Right lobe of liver (tissue), 6 donors: ENCODE measurements at regions not wholly inside any gene's neighbourhood (a gene's known extent, or its start where the extent isn't known, plus 50 kb on each side); places are given as distances from the start of the nearest gene placed in this dataset.
A peak's percentile ranks its signal among the peaks of the same experiment; 100 is the strongest.
"Not testable (repeated sequence)": the region's sequence is repeated elsewhere in the genome, so short reads cannot be mapped to it uniquely, and the experiment has no call there.

ENCODE experiments used
- ATAC-seq, 4 donors: fragments of 200-7000 bp; cut with Tn5 transposase; one replicate each; pipeline ENCODE4 v1.9.1; 2020; ENCODE audit warnings: mild to moderate bottlenecking in 4 of 4, moderate library complexity in 4 of 4
- DNase-seq, 3 donors: peaks; one replicate each; pipeline ENCODE4 v3.0.0-alpha.2; 2020
- H3K27ac ChIP-seq, 3 donors: fragments of 200-600 bp; one replicate each; pipeline ENCODE4 v1.8.0; 2022
- H3K27me3 ChIP-seq, 2 donors: fragments of 200-600 bp; one replicate each; pipeline ENCODE4 v1.8.0; 2022
- H3K36me3 ChIP-seq, 4 donors: fragments of 200-600 bp; sonication (generic) in 1 of 4; one replicate each; pipeline versions ENCODE4 v1.5.1 to v1.8.0; 2017 to 2022; ENCODE audit warnings: control low read depth in 1 of 4
- H3K4me1 ChIP-seq, 4 donors: fragments of 200-600 bp; sonication (generic) in 1 of 4; one replicate each; pipeline versions ENCODE4 v1.5.1 to v1.8.0; 2017 to 2022; ENCODE audit warnings: control low read depth in 1 of 4
- H3K4me3 ChIP-seq, 3 donors: fragments of 200-600 bp; one replicate each; pipeline ENCODE4 v1.8.0; 2022
- H3K9me3 ChIP-seq, 4 donors: fragments of 200-600 bp; sonication (generic) in 1 of 4; one replicate each; pipeline versions ENCODE4 v1.5.1 to v1.8.0; 2017 to 2022; ENCODE audit warnings: control low read depth in 1 of 4
- CTCF ChIP-seq, 4 donors: fragments of 200-600 bp in 3 of 4; fragments of 450-650 bp in 1 of 4; IDR thresholded peaks; one replicate each; pipeline versions ENCODE4 v1.5.1 to v1.8.0; 2016 to 2022; ENCODE audit warnings: antibody characterized with exemption in 4 of 4, mild to moderate bottlenecking in 2 of 4
- WGBS: methylation state at CpG from one replicate; pipeline ENCODE4 v1.1.6; 2018; ENCODE audit warnings: low coverage, low lambda C conversion rate; ENCODE audit not compliant: insufficient coverage; ENCODE audit errors: missing lambda C conversion rate; 5-methylcytosine and 5-hydroxymethylcytosine counted together
- intact Hi-C, 2 donors: fragments of 100-400 bp; cut with DNase I; formaldehyde crosslinking; loops; one replicate each; pipeline versions ENCODE4 v1.11.2 to v1.14.1; 2022
- donor health status: DM: no; HTN: yes; CAD: no.
- donor health status: DM: no; HTN: no; CAD: no.
- donor health status: DM: no; HTN: no; CAD: no.
- donor health status: DM: no; HTN: yes; CAD: no.
- donor health status: DM: no; HTN: yes; CAD: no.

GRCh38 chr4:8976466-8977128, 105.0 kb upstream of the HMX1 start:
- H3K36me3 ChIP-seq, DNase-seq, H3K4me3 ChIP-seq, H3K4me1 ChIP-seq, ATAC-seq, H3K9me3 ChIP-seq, H3K27me3 ChIP-seq, intact Hi-C loops, H3K27ac ChIP-seq: not testable (repeated sequence)
- 40% methylated on average over 3 of the region's 24 CpGs for WGBS

GRCh38 chr4:8972635-8973034, 101.0 kb upstream of the HMX1 start:
- intact Hi-C loops, result not testable (repeated sequence)
- WGBS, result 71% methylated on average over 7 of the region's 7 CpGs

GRCh38 chr4:8965896-8966295, 94.3 kb upstream of the HMX1 start:
- H3K27ac ChIP-seq, H3K27me3 ChIP-seq, H3K9me3 ChIP-seq, ATAC-seq, H3K36me3 ChIP-seq, DNase-seq, H3K4me1 ChIP-seq, intact Hi-C loops, H3K4me3 ChIP-seq: not testable (repeated sequence)
- WGBS, result 81% methylated on average over 7 of the region's 15 CpGs

More at GRCh38 chr4:8972635-8973034, 101.0 kb upstream of the HMX1 start:
- H3K4me1 ChIP-seq, DNase-seq, H3K9me3 ChIP-seq, H3K4me3 ChIP-seq, H3K27ac ChIP-seq, ATAC-seq, H3K36me3 ChIP-seq, H3K27me3 ChIP-seq: not testable (repeated sequence)

GRCh38 chr4:8964201-8964788, 92.7 kb upstream of the HMX1 start:
- H3K4me1 ChIP-seq, intact Hi-C loops, H3K27me3 ChIP-seq, H3K27ac ChIP-seq, H3K4me3 ChIP-seq, DNase-seq, H3K9me3 ChIP-seq, H3K36me3 ChIP-seq: not testable (repeated sequence)
- WGBS, result 26% methylated on average over 6 of the region's 40 CpGs
- ATAC-seq, result peak in 1 of 4 donors; percentile 51

- H3K36me3 ChIP-seq, ATAC-seq, H3K27me3 ChIP-seq, H3K4me1 ChIP-seq, H3K9me3 ChIP-seq, H3K27ac ChIP-seq, H3K4me3 ChIP-seq, DNase-seq, intact Hi-C loops: not testable (repeated sequence)
- WGBS, result 3% methylated on average over 13 of the region's 41 CpGs
Measured at GRCh38 chr4:8963533-8963932, 91.9 kb upstream of the HMX1 start.

GRCh38 chr4:8961343-8961742, 89.7 kb upstream of the HMX1 start:
- H3K4me3 ChIP-seq, H3K36me3 ChIP-seq, intact Hi-C loops, H3K4me1 ChIP-seq, H3K9me3 ChIP-seq, H3K27me3 ChIP-seq, H3K27ac ChIP-seq, ATAC-seq: not testable (repeated sequence)
- 3% methylated on average over 5 of the region's 11 CpGs for WGBS
- peak; percentile 63 to 76 (median 65) for DNase-seq
- peak; percentile 27 to 56 (median 39) for TF ChIP-seq CTCF (IDR thresholded peaks at IDR 0.05)

GRCh38 chr4:8959471-8959870, 87.8 kb upstream of the HMX1 start:
- H3K27ac ChIP-seq, DNase-seq, H3K9me3 ChIP-seq, ATAC-seq, H3K27me3 ChIP-seq, H3K4me1 ChIP-seq, H3K36me3 ChIP-seq, H3K4me3 ChIP-seq: not testable (repeated sequence)
- intact Hi-C loops, result loop anchor here in 1 of 2 donors (5.0 kb wide), 1 partner anchor 528 kb away; no protein-coding TSS in a partner anchor
- no CpG with 5 or more reads among the region's 18 CpGs for WGBS

- H3K9me3 ChIP-seq, H3K27me3 ChIP-seq, ATAC-seq, H3K36me3 ChIP-seq, H3K4me1 ChIP-seq, H3K27ac ChIP-seq, intact Hi-C loops, H3K4me3 ChIP-seq, DNase-seq: not testable (repeated sequence)
- WGBS, result 56% methylated on average over 14 of the region's 16 CpGs
Measured at GRCh38 chr4:8954001-8954400, 82.4 kb upstream of the HMX1 start.

GRCh38 chr4:8952791-8953190, 81.2 kb upstream of the HMX1 start:
- ATAC-seq, intact Hi-C loops, H3K9me3 ChIP-seq, H3K27ac ChIP-seq, DNase-seq, H3K27me3 ChIP-seq, H3K4me3 ChIP-seq, H3K4me1 ChIP-seq, H3K36me3 ChIP-seq: not testable (repeated sequence)
- WGBS, result 76% methylated on average over 12 of the region's 12 CpGs

GRCh38 chr4:8952109-8952508, 80.5 kb upstream of the HMX1 start:
- DNase-seq, H3K27me3 ChIP-seq, ATAC-seq, H3K36me3 ChIP-seq, intact Hi-C loops, H3K4me1 ChIP-seq, H3K27ac ChIP-seq, H3K4me3 ChIP-seq, H3K9me3 ChIP-seq: not testable (repeated sequence)
- WGBS, result 45% methylated on average over 5 of the region's 13 CpGs

GRCh38 chr4:8945506-8945905, 73.9 kb upstream of the HMX1 start:
- H3K9me3 ChIP-seq, DNase-seq, intact Hi-C loops, H3K27ac ChIP-seq, H3K4me3 ChIP-seq, H3K36me3 ChIP-seq, H3K27me3 ChIP-seq, ATAC-seq, H3K4me1 ChIP-seq: not testable (repeated sequence)
- WGBS, result 64% methylated on average over 3 of the region's 6 CpGs
